ENCODE measurements at regions not wholly inside any gene's neighbourhood (a gene's known extent, or its start where the extent isn't known, plus 50 kb on each side); places are given as distances from the start of the nearest gene placed in this dataset.

- peaks cover 3% of the 10 kb centered on the region for H3K27me3 ChIP-seq (ENCODE audit: insufficient read depth, low read length, poor library complexity)
- no peak overlapping the region for H3K4me3 ChIP-seq (ENCODE audit: low read depth in 1 of 2, low read length in 2 of 2)
- no peaks in the 10 kb centered on the region for H3K79me2 ChIP-seq (ENCODE audit: insufficient read depth, low read length)
- H3K4me2 ChIP-seq (ENCODE audit: insufficient read depth, low read length): no peak overlapping the region
- H3K9ac ChIP-seq (ENCODE audit: low read depth, low read length): no peak overlapping the region
- TF ChIP-seq CTCF (IDR thresholded peaks at IDR 0.05; ENCODE audit: borderline replicate concordance, extremely low read depth, low read length, poor library complexity, severe bottlenecking) (no peak), EZH2 (IDR thresholded peaks at IDR 0.05; ENCODE audit: borderline replicate concordance, low read depth, low read length, severe bottlenecking) (no peak)
- no peaks in the 10 kb centered on the region for H3K4me1 ChIP-seq (ENCODE audit: insufficient read depth, low read length)
- H3K27ac ChIP-seq (ENCODE audit: low read length): no peak overlapping the region
- no peaks in the 10 kb centered on the region for H3K9me3 ChIP-seq (ENCODE audit: insufficient read depth, low read length, severe bottlenecking)
- ATAC-seq (ENCODE audit: insufficient read depth, low read depth) (no peak), DNase-seq (no peak)
- no peak overlapping the region for H2AFZ ChIP-seq (ENCODE audit: low read depth, low read length)
- H3K36me3 ChIP-seq (ENCODE audit: insufficient read depth, low read length): no peaks in the 10 kb centered on the region
- H4K20me1 ChIP-seq (ENCODE audit: insufficient read depth, low read length): no peaks in the 10 kb centered on the region
These were observed 124.3 kb upstream of the CXCL14 start for GRCh38 chr5:135703016-135703550.

- DNase-seq (no peak), ATAC-seq (ENCODE audit: insufficient read depth, low read depth) (no peak)
- H3K79me2 ChIP-seq (ENCODE audit: insufficient read depth, low read length): no peaks in the 10 kb centered on the region
- no peaks in the 10 kb centered on the region for H3K4me1 ChIP-seq (ENCODE audit: insufficient read depth, low read length)
- no peak overlapping the region for H2AFZ ChIP-seq (ENCODE audit: low read depth, low read length)
- H4K20me1 ChIP-seq (ENCODE audit: insufficient read depth, low read length): no peaks in the 10 kb centered on the region
- H3K4me2 ChIP-seq (ENCODE audit: insufficient read depth, low read length): no peak overlapping the region
- H3K9ac ChIP-seq (ENCODE audit: low read depth, low read length): no peak overlapping the region
- H3K27me3 ChIP-seq (ENCODE audit: insufficient read depth, low read length, poor library complexity): peaks cover 7% of the 10 kb centered on the region
- TF ChIP-seq EZH2 (IDR thresholded peaks at IDR 0.05; ENCODE audit: borderline replicate concordance, low read depth, low read length, severe bottlenecking) (no peak), CTCF (IDR thresholded peaks at IDR 0.05; ENCODE audit: borderline replicate concordance, extremely low read depth, low read length, poor library complexity, severe bottlenecking) (no peak)
- H3K27ac ChIP-seq (ENCODE audit: low read length): no peak overlapping the region
- no peaks in the 10 kb centered on the region for H3K9me3 ChIP-seq (ENCODE audit: insufficient read depth, low read length, severe bottlenecking)
- no peaks in the 10 kb centered on the region for H3K36me3 ChIP-seq (ENCODE audit: insufficient read depth, low read length)
- H3K4me3 ChIP-seq (ENCODE audit: low read depth in 1 of 2, low read length in 2 of 2): no peak overlapping the region
These were observed 123.4 kb upstream of the CXCL14 start for GRCh38 chr5:135702191-135702590.

- Histone ChIP-seq H3K4me1 (ENCODE audit: insufficient read depth, low read length) (no peaks in the 10 kb centered on the region), H3K4me3 (ENCODE audit: low read depth in 1 of 2, low read length in 2 of 2) (no peak overlapping the region), H3K27me3 (ENCODE audit: insufficient read depth, low read length, poor library complexity) (peaks cover 12% of the 10 kb centered on the region), H2AFZ (ENCODE audit: low read depth, low read length) (no peak overlapping the region), H3K4me2 (ENCODE audit: insufficient read depth, low read length) (no peak overlapping the region), H3K9me3 (ENCODE audit: insufficient read depth, low read length, severe bottlenecking) (no peaks in the 10 kb centered on the region), H3K36me3 (ENCODE audit: insufficient read depth, low read length) (no peaks in the 10 kb centered on the region), H3K27ac (ENCODE audit: low read length) (no peak overlapping the region), H4K20me1 (ENCODE audit: insufficient read depth, low read length) (0 out of 2 replicates have a peak, but pooled peaks cover 7% of the 10 kb centered on the region), H3K79me2 (ENCODE audit: insufficient read depth, low read length) (no peaks in the 10 kb centered on the region), H3K9ac (ENCODE audit: low read depth, low read length) (no peak overlapping the region)
- ATAC-seq (ENCODE audit: insufficient read depth, low read depth) (no peak), DNase-seq (no peak)
- TF ChIP-seq EZH2 (IDR thresholded peaks at IDR 0.05; ENCODE audit: borderline replicate concordance, low read depth, low read length, severe bottlenecking) (no peak), CTCF (IDR thresholded peaks at IDR 0.05; ENCODE audit: borderline replicate concordance, extremely low read depth, low read length, poor library complexity, severe bottlenecking) (no peak)
These were observed 121.9 kb upstream of the CXCL14 start for GRCh38 chr5:135700731-135701130.

GRCh38 chr5:135697959-135698345, 119.2 kb upstream of the CXCL14 start:
- Histone ChIP-seq H3K4me3 (ENCODE audit: low read depth in 1 of 2, low read length in 2 of 2) (no peak overlapping the region), H3K9me3 (ENCODE audit: insufficient read depth, low read length, severe bottlenecking) (no peaks in the 10 kb centered on the region), H3K79me2 (ENCODE audit: insufficient read depth, low read length) (no peaks in the 10 kb centered on the region), H4K20me1 (ENCODE audit: insufficient read depth, low read length) (0 out of 2 replicates have a peak, but pooled peaks cover 7% of the 10 kb centered on the region), H3K27ac (ENCODE audit: low read length) (no peak overlapping the region), H3K27me3 (ENCODE audit: insufficient read depth, low read length, poor library complexity) (peaks cover 22% of the 10 kb centered on the region), H3K4me2 (ENCODE audit: insufficient read depth, low read length) (no peak overlapping the region), H3K9ac (ENCODE audit: low read depth, low read length) (no peak overlapping the region), H2AFZ (ENCODE audit: low read depth, low read length) (no peak overlapping the region), H3K4me1 (ENCODE audit: insufficient read depth, low read length) (no peaks in the 10 kb centered on the region), H3K36me3 (ENCODE audit: insufficient read depth, low read length) (no peaks in the 10 kb centered on the region)
- no peak for TF ChIP-seq CTCF (IDR thresholded peaks at IDR 0.05; ENCODE audit: borderline replicate concordance, extremely low read depth, low read length, poor library complexity, severe bottlenecking)
- no peak for TF ChIP-seq EZH2 (IDR thresholded peaks at IDR 0.05; ENCODE audit: borderline replicate concordance, low read depth, low read length, severe bottlenecking)
- ATAC-seq (ENCODE audit: insufficient read depth, low read depth): no peak
- no peak for DNase-seq

All from DND-41 (cell line).